ENCODE measurements at regions not wholly inside any gene's neighbourhood (a gene's known extent, or its start where the extent isn't known, plus 50 kb on each side); places are given as distances from the start of the nearest gene placed in this dataset.
A peak's percentile ranks its signal among the peaks of the same experiment; 100 is the strongest.
"Not testable (repeated sequence)": the region's sequence is repeated elsewhere in the genome, so short reads cannot be mapped to it uniquely, and the experiment has no call there.

DNA sequence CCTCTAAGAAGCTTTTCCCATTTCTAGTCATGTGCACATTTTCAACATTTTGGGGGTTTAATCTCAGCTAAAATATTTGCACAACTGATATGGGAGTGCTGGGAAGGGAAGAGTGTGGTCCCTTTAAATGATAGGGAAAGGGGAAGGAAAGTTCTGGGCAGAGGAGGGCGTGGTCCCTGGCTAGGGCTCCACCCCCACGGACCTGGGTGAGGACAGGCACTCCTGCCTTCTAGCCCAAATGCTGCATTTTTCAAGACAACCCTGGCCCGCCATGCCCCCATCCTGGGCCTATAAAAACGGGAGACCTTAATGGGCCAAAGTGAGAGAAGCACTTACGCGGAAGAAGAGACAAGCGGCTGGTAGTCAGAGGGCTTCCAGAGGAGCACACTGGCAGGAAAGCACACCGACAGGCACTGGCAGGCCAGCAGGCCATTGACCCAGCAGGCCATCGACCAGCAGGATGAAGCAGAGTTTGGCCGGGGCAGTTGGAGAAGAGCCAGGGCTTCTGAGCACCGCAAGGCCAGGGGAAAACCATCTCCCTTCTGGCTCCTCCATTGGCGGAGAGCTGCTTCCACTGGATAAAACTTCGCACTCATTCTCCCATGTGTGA, 266.7 kb downstream of the SPRY2 start:
- no peak for DNase-seq

DNA sequence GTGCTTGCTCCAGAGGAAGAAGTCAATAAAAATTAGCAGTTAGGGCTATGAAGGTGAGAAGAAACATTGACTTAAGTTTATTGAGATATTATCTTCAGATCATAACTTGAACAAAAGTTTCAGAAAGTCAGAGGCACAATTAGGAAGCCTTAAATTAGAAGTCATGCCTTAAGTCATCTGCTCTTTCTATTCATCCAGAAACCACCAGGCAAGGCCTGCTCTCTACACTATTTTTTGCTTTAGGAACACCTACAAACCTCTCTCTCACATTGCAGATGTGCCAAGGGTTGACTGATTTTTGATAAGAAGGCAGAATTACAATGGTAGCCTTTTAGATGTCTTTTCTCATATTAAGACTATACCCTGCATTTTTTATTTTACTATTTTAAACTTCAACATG, 268.7 kb downstream of the SPRY2 start:
- DNase-seq = no peak

DNA sequence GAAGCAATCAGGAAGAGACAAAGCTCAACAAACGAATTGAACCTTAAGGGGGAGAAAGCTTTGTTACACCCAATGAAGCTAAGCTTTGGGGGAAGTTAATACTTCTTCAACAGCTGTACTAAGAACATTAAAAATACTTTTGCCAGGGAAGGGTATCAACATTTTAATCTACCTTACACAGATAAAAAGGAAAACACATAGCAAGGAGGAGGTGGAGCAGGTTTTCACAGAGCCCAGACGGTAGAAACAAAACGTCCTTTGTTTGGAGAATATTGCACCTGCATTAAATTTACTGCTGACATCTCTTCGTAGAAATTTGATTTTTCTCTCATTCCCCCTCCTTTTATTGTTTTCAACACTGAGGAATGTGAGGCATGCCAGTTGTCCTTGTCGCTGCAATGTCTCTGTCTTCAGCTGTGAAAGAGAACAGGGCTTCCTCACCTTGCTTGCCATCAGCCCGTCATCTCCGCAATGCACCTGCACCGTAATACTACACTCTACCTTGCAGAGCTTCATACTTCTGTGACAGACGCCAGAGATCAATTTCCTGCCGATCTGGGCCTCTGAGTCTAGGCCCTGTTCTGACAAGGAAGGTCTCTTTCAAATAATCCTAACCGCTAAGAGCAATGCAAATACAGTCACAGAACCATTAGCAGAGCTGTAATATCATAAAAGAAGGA, 270.8 kb downstream of the SPRY2 start:
- no peak for DNase-seq

GRCh38 chr13:80069374-80069773, 271.6 kb downstream of the SPRY2 start:
- DNase-seq = no peak

GRCh38 chr13:80065996-80066395, 274.9 kb downstream of the SPRY2 start:
- no peak for DNase-seq

- not testable (repeated sequence) for DNase-seq
Observed at GRCh38 chr13:80062416-80062815, 278.5 kb downstream of the SPRY2 start.

- DNase-seq = no peak
Observed at GRCh38 chr13:80059789-80060188, 281.1 kb downstream of the SPRY2 start.

GRCh38 chr13:80058626-80059025, 282.3 kb downstream of the SPRY2 start:
- no peak for DNase-seq

GRCh38 chr13:80055847-80056246, 285.1 kb downstream of the SPRY2 start:
- DNase-seq = peak; percentile 59

- DNase-seq = no peak
Observed at GRCh38 chr13:80054806-80055205, 286.1 kb downstream of the SPRY2 start.

GRCh38 chr13:80052286-80052685, 288.6 kb downstream of the SPRY2 start:
- DNase-seq = no peak

- DNase-seq = no peak
Observed at GRCh38 chr13:80050252-80050651, 290.7 kb downstream of the SPRY2 start.

DNA sequence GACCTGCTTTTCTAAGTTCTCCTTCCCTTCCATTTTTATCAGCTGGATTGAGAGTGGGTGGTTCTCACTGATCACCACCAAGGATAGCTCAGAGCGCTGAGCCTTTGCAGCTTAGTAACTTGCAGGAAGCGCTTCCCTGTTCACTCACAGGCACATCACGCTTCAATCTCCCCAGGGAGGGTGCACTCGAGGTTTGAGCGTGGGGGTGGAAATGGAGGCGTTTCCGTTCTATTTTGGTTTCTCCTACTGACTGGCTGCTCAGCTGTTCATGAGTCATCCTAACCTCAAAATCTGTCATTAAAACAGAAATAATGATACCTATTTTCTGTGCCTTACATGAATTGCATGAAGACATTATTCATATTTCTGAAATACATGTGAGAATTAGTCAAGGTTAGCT, 292.1 kb downstream of the SPRY2 start:
- DNase-seq = peak; percentile 70

GRCh38 chr13:80048030-80048429, 292.9 kb downstream of the SPRY2 start:
- no peak for DNase-seq

DNA sequence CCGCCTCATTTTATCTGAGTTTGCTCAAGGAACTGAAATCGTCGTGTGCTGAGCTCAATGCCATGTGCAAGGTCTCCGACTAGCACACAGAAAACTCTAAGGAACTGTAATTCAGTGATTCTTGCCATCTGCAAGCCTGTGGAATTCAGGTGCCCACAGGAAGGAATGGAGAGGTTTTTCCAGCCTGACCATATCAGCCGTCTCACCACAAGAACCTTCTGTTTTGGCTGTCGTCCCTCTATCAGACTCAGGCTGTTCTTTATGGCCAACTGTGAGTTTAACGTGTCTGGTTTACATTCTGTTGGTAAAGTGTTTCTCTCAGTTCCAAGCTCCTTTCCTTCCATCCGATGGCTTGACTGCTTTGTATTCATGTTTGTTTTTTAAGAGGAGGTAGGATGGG, 293.5 kb downstream of the SPRY2 start:
- DNase-seq = no peak

DNA sequence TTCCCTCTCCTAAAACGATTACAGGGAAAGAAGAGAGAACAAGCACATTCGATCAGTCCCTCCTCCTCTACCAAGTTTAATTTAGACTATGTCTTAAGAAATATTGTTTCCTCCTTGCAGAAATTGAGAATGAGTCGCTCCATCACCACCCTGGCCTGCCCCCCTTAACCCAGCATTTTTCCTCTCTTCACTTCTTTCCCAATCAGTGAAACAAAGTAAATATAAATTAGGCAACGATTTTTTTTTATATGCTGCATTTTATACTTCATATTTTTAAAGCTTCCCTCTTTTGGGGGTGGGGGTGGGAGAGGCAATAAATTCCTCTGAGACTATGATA, 300.0 kb downstream of the SPRY2 start:
- no peak for DNase-seq

- DNase-seq = no peak
Observed at GRCh38 chr13:80040196-80040980, 300.5 kb downstream of the SPRY2 start.

GRCh38 chr13:80039000-80039399, 301.9 kb downstream of the SPRY2 start:
- DNase-seq = no peak

DNA sequence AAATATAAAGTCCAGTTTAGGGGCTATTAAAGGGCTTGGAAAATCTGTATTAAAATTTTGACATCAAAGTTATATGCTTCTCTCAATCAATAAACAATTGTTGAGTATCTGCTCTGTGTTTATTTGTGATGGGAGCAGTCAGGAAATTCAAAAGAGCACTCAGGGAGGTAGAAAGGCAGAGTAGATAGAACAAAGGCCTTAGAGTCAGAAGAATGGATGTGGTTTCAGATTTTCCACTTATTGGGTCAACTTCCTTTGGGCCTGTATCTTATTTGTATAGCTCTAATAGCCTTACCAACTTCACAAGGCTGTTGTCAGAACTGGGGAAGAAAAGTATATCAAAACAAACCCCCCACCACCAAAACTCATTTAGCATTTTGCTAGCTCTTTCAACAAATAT, 302.6 kb downstream of the SPRY2 start:
- DNase-seq = no peak

DNA sequence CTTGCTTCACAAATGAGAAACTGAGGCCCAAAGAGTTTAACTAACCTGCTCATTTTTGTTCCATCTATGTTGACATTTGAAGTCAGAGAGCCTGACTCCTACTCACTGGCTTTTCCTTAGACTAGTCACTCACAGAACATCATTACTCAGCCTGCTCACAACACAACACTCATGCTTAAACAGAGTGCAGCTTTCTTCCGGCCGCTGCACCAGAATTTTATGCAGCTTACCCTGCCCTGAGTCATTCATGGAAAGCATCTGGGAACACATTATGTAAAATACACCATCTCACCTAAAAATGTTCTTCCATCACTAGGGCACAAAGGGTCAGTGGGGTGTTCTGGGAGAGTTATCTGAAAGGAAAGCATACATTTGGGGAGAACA, 303.4 kb downstream of the SPRY2 start:
- DNase-seq = no peak

- DNase-seq = peak; percentile 27
Observed at GRCh38 chr13:80036845-80037504, 304.0 kb downstream of the SPRY2 start.

GRCh38 chr13:80035096-80035495, 305.8 kb downstream of the SPRY2 start:
- DNase-seq = no peak

DNA sequence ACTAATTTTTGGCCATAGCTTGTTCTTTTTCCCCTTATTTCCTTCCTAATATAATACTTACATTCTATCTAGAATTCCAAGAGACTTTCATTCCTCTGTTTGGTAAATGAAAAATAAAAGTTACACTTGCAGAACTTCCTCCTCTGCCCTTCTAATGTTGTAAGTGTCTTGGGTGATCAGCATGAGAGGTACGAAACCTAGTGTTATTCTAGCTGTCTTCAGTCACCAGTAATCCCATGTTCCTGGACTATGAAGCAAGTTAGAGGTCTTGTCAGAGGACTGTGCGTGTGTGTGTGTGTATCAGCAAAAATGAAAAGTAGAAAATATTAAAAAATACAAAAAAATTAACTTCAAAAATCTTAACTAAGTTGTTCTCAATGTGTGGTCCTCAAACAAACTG, 307.0 kb downstream of the SPRY2 start:
- DNase-seq = no peak

DNA sequence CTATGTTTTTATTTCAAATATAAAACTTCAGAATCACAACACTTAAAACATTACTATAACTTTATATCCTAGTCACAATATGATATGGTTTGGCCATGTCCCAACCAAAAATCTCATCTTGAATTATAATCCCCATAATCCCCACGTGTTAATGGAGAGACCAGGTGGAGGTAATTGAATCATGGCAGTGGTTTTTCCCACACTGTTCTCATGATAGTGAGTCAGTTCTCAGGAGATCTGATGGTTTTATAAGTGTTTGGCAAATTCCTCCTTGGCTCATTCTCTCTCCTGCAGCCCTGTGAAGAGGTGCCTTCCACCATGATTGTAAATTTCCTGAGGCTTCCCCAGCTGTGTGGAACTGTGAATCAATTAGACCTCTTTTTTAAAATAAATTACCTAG, 307.6 kb downstream of the SPRY2 start:
- DNase-seq = no peak

Measured in midbrain (tissue), 1 donor.